NCI-H748 (cell line): ENCODE measurements at regions not wholly inside any gene's neighbourhood (a gene's known extent, or its start where the extent isn't known, plus 50 kb on each side); places are given as distances from the start of the nearest gene placed in this dataset.

Source experiments
- DNase-seq: peaks from one replicate; lab custom pipeline; 2025; ENCODE audit not compliant: unreplicated experiment; lab: John Stamatoyannopoulos, UW

GRCh38 chr11:131044851-131045250 lies 128.6 kb upstream of the SNX19 start:
- no peak for DNase-seq

DNA sequence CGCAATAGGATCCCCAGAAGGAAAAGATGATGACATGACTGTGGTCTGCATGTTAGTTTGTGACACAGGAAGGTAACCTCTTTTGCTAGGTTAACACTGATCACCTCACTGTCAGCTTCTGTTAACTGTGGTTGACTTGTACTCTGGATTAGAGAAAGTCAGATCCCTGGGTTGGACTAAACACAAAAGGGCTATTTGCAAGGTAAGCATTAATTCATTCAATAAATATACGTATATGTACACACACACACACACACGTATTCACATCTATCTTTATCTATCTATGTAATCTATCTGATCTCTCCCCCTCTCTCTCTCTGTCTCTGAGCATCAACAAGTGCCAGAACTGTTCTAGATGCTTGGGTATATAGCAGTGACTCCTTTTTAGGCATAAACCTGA lies 136.1 kb upstream of the SNX19 start:
- DNase-seq: no peak

- DNase-seq: no peak
Observed at GRCh38 chr11:131056036-131056435, 139.8 kb upstream of the SNX19 start.

- no peak for DNase-seq
Observed at GRCh38 chr11:131063638-131064037, 147.4 kb upstream of the SNX19 start.

DNA sequence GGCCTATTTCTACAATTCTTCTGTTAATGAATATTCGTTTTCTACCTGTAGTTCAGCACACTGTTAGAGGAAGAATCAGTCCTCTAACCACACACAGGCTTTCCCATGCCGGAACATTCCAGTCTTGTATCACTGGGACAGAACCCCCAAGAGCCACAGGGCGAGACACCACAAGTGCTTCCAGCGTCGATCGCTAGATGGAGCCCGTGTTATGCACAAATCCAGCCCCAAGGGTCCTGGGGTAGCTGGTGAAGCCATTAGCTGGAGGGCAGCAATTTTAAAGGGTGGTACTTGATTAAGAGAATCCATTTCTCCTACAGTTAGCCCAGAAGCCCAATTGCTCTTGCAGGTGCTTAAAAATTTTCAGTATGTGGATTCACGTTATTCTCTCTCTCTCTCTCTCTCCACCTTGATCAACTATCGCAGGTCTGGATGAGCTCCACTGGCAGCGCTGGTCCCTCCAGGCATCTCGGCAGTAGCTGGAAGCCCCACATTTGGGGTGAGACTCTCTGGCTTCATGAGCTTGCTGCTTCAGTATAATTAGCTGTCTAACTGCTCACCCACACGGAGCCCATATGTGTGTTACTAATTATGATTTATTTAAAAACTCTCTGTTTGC lies 148.2 kb upstream of the SNX19 start:
- peak; percentile 64 for DNase-seq

DNA sequence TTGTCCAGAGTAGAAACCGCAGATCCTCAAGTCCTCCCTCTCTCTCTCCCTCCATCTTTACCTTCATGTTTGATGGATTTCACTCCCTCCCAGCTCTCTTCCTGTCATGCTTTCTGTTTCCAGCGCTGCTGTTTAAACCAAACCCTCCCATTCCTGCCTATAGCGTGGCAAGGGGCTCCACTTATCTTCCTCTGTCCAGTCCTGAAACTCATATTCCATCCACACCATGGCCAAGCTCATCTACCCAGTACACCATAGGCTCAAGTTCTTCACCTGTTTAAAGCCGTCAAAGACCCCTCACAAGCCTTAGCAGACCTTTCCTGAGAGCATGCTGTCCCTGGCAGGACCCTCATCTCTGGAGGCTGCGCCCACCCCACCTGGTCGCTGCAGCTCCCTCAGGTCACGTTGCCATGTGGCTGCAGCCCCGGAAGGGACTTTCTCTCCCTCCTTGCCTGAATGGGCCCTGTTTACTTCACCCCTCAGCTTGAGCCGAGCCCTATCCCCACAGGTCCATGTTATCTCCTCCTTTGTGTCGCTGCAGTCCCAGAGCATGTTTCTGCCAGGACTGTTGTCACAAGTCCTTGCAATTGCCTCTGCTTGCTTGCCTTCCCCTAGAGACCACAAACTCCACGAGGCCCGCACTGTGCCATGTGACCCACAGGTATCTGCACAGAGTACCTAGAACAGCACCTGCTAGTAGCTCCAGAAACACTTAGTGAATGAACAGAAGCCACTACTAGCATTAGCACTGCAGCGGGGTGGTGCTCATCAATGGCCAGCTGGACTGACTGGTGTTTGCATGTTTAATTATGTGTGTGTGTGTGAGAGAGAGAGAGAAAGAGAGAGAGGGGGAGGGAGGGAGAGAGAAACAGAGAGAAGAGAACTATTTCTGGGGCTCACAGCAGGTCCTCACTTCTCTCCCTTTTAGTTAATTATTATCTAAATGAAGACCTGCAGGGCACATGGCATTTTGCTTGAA lies 149.4 kb upstream of the SNX19 start:
- peak; percentile 58 for DNase-seq

DNA sequence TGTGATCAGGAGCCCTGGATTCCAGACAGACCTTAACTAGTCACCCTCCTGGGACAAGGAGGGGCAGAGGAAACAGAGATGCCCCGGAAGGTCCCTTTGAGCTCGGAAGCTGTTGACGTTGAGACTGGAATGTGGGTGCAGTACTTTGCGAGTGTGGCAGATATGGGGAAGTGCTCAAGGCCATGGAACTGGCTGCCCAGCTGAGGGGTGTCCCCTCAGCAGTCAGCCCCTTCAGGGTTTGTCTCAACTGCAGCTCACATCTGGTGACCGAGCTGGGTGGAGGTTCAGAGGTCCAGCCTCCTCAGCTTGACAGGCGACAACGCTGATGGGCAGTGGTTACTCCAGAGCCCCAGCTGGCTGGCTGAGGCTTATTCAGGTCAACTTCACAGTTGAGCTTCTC lies 150.3 kb upstream of the SNX19 start:
- no peak for DNase-seq

- no peak for DNase-seq
Observed at GRCh38 chr11:131070365-131070764, 154.1 kb upstream of the SNX19 start.

GRCh38 chr11:131073167-131073566 lies 156.9 kb upstream of the SNX19 start:
- DNase-seq: no peak

DNA sequence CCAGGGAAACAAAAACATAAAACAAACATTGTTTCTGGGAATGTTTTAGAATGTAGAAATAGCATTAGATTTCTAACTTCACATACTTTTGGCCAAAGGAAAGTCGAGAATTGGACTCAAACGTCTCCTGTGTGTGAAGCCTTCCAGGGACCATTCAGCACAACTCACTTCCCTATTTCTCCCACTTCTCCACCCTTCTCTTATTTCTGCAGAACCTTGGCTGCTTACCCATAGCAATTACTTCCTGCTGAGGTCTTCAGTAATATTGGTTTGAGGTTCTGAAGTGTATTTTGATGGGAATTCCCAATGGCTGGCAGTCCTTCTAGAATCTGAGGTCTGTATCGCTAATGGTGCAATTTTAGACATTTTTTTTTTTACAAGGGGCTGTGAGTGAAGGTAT lies 158.3 kb upstream of the SNX19 start:
- no peak for DNase-seq

GRCh38 chr11:131077340-131077739 lies 161.1 kb upstream of the SNX19 start:
- DNase-seq: no peak

DNA sequence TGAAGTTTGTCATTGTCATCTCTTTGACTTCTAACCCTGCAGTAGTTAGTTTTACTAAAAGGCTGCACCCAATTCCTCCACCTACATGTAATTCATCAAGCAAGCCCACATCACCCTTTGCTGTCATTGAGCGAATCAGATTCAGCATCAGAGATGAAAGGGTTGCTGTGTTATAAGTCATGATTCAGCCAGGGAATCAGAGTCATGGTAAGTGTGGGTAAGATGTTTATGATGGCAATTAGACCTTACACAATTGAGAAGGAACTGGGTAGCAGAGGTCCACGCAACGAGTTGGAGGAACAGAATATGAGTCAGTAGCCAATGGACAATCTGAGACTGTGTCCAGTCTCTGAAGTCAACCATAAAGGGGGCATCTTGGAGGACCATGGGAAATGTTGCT lies 162.8 kb upstream of the SNX19 start:
- no peak for DNase-seq

- DNase-seq: no peak
Observed at GRCh38 chr11:131089727-131090245, 173.5 kb upstream of the SNX19 start.

DNA sequence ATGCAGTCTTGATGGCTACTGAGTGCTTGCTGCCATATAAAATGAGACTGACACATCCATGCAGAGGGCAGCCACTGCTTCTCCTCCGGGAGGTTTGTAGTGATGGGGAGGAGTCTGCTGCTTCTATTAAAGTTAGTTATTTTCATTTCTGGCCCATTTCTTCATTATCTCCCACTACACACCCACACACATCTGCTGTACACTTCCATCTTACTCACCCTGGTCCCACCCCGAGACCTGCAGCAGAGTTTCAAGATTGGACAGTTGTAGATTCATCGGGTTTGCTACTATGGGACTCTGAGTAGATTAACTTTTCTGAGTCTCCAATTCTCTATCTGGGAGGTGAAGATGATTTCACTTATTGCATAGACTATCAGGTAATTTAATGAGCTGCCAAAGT lies 176.2 kb upstream of the SNX19 start:
- DNase-seq: no peak

DNA sequence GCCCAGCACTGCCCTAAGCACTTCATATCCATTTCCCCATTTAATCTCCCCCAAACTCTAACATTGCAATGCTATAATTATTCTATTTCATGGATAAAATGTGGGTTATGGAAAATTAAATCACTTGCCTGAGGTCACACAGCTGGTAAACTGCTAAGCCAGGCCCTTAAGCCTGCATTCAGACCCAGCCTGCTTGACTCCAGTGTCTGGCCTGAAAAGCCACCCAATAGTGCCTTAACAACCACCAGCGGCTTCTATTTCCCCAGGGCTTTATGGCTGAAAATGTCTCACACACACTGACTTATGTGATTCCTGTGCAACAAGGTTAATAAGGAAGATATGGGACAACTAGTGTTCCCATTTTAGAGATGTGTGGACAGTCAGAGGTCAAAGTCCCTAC lies 178.5 kb upstream of the SNX19 start:
- DNase-seq: no peak

DNA sequence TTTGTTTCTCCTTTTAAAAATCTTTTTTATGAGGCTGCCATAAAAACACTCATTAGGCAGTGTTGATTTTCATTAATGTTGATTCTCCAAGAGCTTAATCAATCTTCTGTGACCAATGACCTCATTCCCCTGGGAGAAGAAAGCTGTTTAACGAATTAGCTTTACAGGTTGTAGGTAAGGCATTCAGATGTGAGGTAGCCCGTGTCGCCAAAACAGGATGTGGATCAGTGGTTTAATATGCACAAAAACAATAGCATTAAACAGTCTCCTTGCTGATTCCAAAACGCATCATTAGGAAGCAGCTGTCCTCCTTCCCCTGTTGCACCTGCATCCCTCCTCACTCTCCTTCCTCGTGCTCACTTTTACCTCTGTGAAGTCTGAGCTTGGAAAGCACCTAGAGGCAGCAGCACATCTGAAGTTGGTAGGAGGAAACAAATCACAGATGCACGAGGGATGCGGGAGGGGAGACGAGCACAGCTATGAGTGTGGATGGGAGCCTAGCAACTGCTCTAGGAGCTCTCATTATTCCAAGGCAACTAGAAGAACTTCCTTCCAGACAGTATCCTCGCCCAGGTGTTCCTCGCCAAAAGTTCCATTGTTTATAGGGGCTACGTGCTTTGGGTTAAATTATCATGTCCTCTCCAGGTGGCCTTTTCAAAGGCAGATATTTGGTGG lies 179.4 kb upstream of the SNX19 start:
- peak; percentile 75 for DNase-seq

DNA sequence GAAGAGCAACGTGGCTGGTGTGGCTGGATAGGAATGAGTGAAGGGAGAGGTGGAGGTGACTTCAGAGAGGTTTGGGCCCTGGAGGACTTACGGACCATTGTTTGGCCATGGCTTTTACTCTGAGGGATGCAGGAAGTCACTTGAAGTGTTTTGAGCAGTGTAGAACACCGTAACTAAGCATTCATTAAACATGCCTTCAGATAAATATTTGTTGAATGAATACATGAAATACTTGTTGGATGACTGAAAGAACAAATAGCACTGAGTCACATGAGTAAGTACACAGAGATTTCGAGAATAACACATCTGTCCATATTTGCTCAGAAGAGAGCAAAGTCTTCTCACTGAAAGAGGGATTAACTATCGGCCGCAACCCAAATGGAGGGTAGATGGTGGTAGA lies 182.7 kb upstream of the SNX19 start:
- no peak for DNase-seq

DNA sequence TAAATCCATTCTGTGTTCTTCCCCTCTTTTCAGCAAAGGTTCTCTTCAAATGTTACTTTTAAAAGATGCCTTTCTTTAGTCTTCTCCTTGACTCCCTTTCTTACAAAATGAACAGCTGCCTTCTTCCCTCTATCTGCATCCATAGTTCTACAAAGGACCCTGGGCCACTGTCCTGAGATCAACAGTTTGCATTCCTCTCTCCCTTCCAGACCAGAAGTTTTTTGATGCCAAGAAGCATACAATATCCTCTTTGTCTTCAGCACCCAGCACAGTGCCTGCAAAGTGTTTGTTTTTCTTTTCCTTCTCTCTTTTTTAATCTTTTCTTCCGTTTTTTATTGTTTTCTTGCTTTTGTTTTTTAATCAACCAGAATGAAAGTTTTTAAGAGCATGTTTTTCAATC lies 183.5 kb upstream of the SNX19 start:
- DNase-seq: no peak

DNA sequence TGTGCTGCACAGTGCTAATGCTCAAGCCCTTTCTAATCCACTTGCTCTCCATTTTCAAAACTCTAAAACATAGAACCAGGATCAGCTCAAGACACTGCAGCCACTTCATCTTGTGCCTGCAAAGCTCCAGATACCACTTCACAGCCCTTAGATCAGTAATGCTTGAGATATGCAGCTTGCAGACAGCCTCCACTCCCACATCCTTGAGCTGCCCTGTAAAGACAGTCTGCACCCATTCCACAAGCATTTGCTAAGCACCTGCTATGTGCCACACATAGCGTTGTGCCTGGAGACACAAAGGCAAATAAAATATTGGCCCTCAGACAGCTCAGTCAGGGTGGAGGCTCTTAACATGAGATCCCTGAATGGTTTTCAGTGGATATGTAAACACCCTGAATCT lies 192.5 kb upstream of the SNX19 start:
- peak; percentile 2 for DNase-seq

- DNase-seq: no peak
Observed at GRCh38 chr11:131109257-131109656, 193.0 kb upstream of the SNX19 start.

DNA sequence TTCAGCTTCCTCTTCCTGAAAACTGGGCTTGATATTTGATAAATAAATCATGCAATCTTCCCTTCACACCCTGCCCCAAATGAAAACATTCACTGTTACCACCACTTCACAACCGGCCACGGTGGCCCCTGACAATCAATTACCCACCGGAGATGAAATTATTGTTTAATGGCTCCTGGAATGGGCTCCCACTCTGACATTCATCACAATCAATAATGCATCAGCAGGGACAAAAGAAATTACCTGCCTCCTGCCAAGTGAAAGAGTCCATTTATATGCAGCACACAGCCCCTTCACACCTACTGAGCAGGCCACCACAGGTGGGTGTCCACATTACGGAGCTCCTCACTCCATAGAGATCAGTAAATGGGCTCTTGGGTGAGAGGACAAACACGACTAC lies 193.5 kb upstream of the SNX19 start:
- DNase-seq: peak; percentile 58

DNA sequence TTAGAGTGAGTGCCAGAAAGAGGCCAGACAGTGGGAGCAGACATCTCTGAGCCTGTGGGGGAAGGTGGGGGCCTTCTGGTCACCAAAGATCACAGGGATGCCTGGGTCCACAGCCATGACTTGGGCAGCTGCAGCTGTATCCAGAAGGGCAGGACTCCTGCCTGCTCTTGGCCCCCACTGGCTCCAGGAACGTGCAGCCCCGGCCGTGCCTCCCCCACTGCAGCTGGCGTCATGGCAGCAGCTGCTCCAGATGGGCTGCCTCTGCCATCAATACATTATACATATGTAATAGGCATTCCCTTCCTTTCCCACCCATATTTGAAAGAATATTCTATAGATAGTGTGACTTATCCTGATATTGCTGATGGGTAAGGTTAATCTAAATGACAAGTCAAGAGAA lies 195.5 kb upstream of the SNX19 start:
- DNase-seq: no peak
